Naive thymus-derived CD4-positive, alpha-beta T cell (primary cell): ENCODE measurements at regions not wholly inside any gene's neighbourhood (a gene's known extent, or its start where the extent isn't known, plus 50 kb on each side); places are given as distances from the start of the nearest gene placed in this dataset.

Experiments used
- ATAC-seq: fragments of 150-1000 bp; cut with Tn5 transposase; 2 replicates; pipeline ENCODE4 v1.10.0; 2021; ENCODE audit warnings: mild to moderate bottlenecking, moderate library complexity
- CTCF ChIA-PET: fragments of 350-600 bp; sonication (Branson Sonifier 250); formaldehyde crosslinking; loops from one replicate; lab custom pipeline; 2021; ENCODE audit warnings: antibody characterized with exemption; lab: Charles Lee
- POLR2A ChIA-PET: fragments of 350-600 bp; sonication (Branson Sonifier 250); formaldehyde crosslinking; loops from one replicate; lab custom pipeline; 2021; ENCODE audit warnings: antibody characterized with exemption, inconsistent platforms; lab: Charles Lee
- DNase-seq, 9 donors: peaks; one replicate each; pipeline versions ENCODE4 v3.0.0 to v3.0.0-alpha.2; 2020 to 2022; ENCODE audit warnings: mixed read lengths in 1 of 9
- H3K27ac ChIP-seq: one replicate; pipeline ENCODE4 v1.7.0; 2013; ENCODE audit warnings: mild to moderate bottlenecking, low read depth, low read length, moderate library complexity
- H3K27me3 ChIP-seq, 2 donors: one replicate each; pipeline ENCODE4 v1.7.0; 2013; ENCODE audit warnings: low read length in 2 of 2, mild to moderate bottlenecking in 2 of 2, moderate library complexity in 2 of 2; ENCODE audit not compliant: control insufficient read depth in 2 of 2, insufficient read depth in 2 of 2
- H3K36me3 ChIP-seq, 3 experiments: 1 replicate in 2 of 3; 2 replicates in 1 of 3; pipeline ENCODE4 v1.7.0; 2013; ENCODE audit warnings: low read length in 3 of 3, mild to moderate bottlenecking in 3 of 3, moderate library complexity in 1 of 3; ENCODE audit not compliant: insufficient read depth in 3 of 3, control insufficient read depth in 2 of 3
- H3K4me1 ChIP-seq, 2 donors: one replicate each; pipeline ENCODE4 v1.7.0; 2013; ENCODE audit warnings: low read length in 2 of 2, mild to moderate bottlenecking in 2 of 2, moderate library complexity in 1 of 2; ENCODE audit not compliant: control insufficient read depth in 2 of 2, insufficient read depth in 2 of 2
- H3K4me3 ChIP-seq: 2 replicates; pipeline ENCODE4 v1.7.0; 2013; ENCODE audit warnings: mild to moderate bottlenecking, low read length
- H3K9me3 ChIP-seq, 3 experiments: 1 replicate in 2 of 3; 2 replicates in 1 of 3; pipeline ENCODE4 v1.7.0; 2013; ENCODE audit warnings: low read length in 3 of 3; ENCODE audit not compliant: control insufficient read depth in 2 of 3
- H3K27ac Mint-ChIP-seq, 9 donors: one replicate each; pipeline ENCODE4 v1.8.0; 2020 to 2022; ENCODE audit warnings: mixed read lengths in 9 of 9, mild to moderate bottlenecking in 8 of 9, moderate library complexity in 5 of 9, inconsistent platforms in 2 of 9
- H3K27me3 Mint-ChIP-seq, 5 donors: one replicate each; pipeline ENCODE4 v1.8.0; 2021 to 2022; ENCODE audit warnings: mixed read lengths in 5 of 5, mild to moderate bottlenecking in 1 of 5
- H3K36me3 Mint-ChIP-seq, 5 donors: one replicate each; pipeline ENCODE4 v1.8.0; 2020 to 2022; ENCODE audit warnings: mixed read lengths in 5 of 5, mild to moderate bottlenecking in 3 of 5, inconsistent platforms in 1 of 5
- H3K4me1 Mint-ChIP-seq, 7 donors: one replicate each; pipeline ENCODE4 v1.8.0; 2020 to 2022; ENCODE audit warnings: mixed read lengths in 7 of 7, mild to moderate bottlenecking in 3 of 7, inconsistent platforms in 1 of 7
- H3K4me3 Mint-ChIP-seq, 10 donors: one replicate each; pipeline ENCODE4 v1.8.0; 2020 to 2022; ENCODE audit warnings: mild to moderate bottlenecking in 10 of 10, mixed read lengths in 10 of 10, moderate library complexity in 6 of 10, inconsistent platforms in 2 of 10
- H3K9me3 Mint-ChIP-seq, 11 donors: one replicate each; pipeline ENCODE4 v1.8.0; 2020 to 2022; ENCODE audit warnings: mixed read lengths in 11 of 11, mild to moderate bottlenecking in 4 of 11, inconsistent platforms in 1 of 11, moderate library complexity in 1 of 11
- intact Hi-C, 2 donors: fragments of 100-400 bp; cut with micrococcal nuclease; formaldehyde crosslinking; loops; one replicate each; pipeline ENCODE4 v1.15.1; 2023

DNA sequence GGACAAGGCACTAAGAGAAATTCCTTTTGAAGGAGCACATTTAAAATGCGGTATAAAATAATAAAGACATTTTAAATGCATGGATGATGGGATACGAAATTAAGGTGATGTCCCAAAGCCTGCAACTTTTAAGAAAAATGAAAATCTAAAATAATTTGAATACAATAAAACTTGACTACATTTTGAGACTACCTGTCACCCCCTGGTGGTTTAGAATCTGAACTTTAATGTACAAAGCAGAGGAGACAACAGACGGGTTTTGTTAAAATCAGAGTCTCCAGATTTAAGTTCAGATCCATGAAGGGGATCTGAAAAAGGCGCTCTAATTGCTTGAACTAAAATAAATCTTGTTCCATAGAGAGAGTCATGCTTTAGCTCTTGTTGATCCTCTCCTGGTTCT is 1129.3 kb upstream of the PCDH20 start:
- ChIA-PET CTCF (interaction anchor here (0.9 kb wide), 1 partner anchor 12 kb away, joined by 3 read pairs; no protein-coding TSS in a partner anchor), POLR2A (no interaction called here)
- no peaks in the 10 kb centered on the region for H3K36me3 ChIP-seq
- Mint-ChIP-seq H3K4me1 (no peaks in the 10 kb centered on the region), H3K9me3 (peaks cover 0 to 18% (median 0%) of the 10 kb centered on the region in 11 donors), H3K27ac (no peak overlapping the region), H3K27me3 (no peaks in the 10 kb centered on the region), H3K4me3 (no peak overlapping the region), H3K36me3 (no peaks in the 10 kb centered on the region)
- no peaks in the 10 kb centered on the region for H3K9me3 ChIP-seq
- DNase-seq (no peak), ATAC-seq (no peak)
- intact Hi-C loops = no loop called here
- H3K27ac ChIP-seq = no peak overlapping the region
- H3K4me3 ChIP-seq = no peak overlapping the region
- H3K27me3 ChIP-seq = no peaks in the 10 kb centered on the region
- no peaks in the 10 kb centered on the region for H3K4me1 ChIP-seq

DNA sequence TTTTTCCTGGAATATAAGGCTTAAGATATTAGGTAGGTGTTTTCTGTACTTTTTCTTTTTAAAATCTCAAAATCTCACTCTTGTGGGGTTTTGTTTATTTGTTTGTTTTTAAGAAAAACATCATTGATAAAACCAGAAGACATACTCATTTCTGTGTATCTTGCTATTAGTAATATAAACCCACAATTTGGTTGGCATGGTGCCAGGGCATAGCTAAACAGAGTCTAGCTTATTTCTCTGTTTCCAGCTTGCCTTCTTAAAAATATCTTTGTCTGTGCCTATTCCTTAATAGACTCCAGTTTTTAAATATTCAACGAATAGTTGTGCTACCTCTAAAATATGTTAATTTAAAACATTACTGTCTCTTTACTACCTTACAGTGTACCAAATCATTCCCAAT is 1121.9 kb upstream of the PCDH20 start:
- H3K27me3 Mint-ChIP-seq = no peaks in the 10 kb centered on the region
- H3K27ac ChIP-seq = no peak overlapping the region
- no peaks in the 10 kb centered on the region for H3K36me3 ChIP-seq
- H3K4me1 ChIP-seq = no peaks in the 10 kb centered on the region
- CTCF ChIA-PET = no interaction called here
- H3K4me1 Mint-ChIP-seq = no peaks in the 10 kb centered on the region
- no peak overlapping the region for H3K4me3 ChIP-seq
- no peaks in the 10 kb centered on the region for H3K9me3 ChIP-seq
- POLR2A ChIA-PET = no interaction called here
- no peak overlapping the region for H3K27ac Mint-ChIP-seq
- H3K4me3 Mint-ChIP-seq = no peak overlapping the region
- ATAC-seq = no peak
- peaks cover 0 to 16% (median 5%) of the 10 kb centered on the region in 11 donors for H3K9me3 Mint-ChIP-seq
- intact Hi-C loops = no loop called here
- no peaks in the 10 kb centered on the region for H3K36me3 Mint-ChIP-seq
- H3K27me3 ChIP-seq = no peaks in the 10 kb centered on the region
- no peak for DNase-seq

- Mint-ChIP-seq H3K27me3 (no peaks in the 10 kb centered on the region), H3K4me3 (no peak overlapping the region), H3K4me1 (no peaks in the 10 kb centered on the region), H3K9me3 (peaks cover 0 to 10% (median under 1%) of the 10 kb centered on the region in 11 donors), H3K27ac (no peak overlapping the region), H3K36me3 (no peaks in the 10 kb centered on the region)
- H3K4me1 ChIP-seq = no peaks in the 10 kb centered on the region
- POLR2A ChIA-PET = no interaction called here
- DNase-seq (no peak), ATAC-seq (no peak)
- no peak overlapping the region for H3K27ac ChIP-seq
- H3K27me3 ChIP-seq = no peaks in the 10 kb centered on the region
- H3K36me3 ChIP-seq = no peaks in the 10 kb centered on the region
- CTCF ChIA-PET = no interaction called here
- no peaks in the 10 kb centered on the region for H3K9me3 ChIP-seq
- no peak overlapping the region for H3K4me3 ChIP-seq
- intact Hi-C loops = no loop called here
Observed at GRCh38 chr13:62525652-62526051, 1110.0 kb upstream of the PCDH20 start.

- POLR2A ChIA-PET = no interaction called here
- no peak for DNase-seq
- H3K4me3 Mint-ChIP-seq = no peak overlapping the region
Observed at GRCh38 chr13:62524498-62524897, 1108.8 kb upstream of the PCDH20 start.

DNA sequence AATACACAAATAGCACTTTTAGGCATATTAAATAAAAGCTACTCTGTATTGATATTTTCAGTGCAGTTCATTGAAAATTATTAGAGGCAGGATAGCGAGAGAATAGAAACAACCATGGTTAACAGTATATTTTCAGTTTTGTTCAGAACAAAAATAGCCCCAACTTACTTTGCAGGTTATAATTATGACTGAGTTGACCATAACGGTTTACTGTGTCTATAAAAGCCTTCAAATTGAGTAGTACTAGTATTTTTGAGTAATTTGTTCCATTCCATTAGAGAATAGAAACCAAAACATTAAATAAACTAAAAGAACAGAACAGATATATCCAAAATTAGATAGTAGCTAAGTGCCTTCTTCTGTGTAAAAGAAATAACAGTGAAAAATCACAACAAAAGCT is 1108.4 kb upstream of the PCDH20 start:
- H3K4me3 Mint-ChIP-seq = no peak overlapping the region

More at GRCh38 chr13:62524498-62524897, 1108.8 kb upstream of the PCDH20 start:
- H3K27ac ChIP-seq = no peak overlapping the region
- no peaks in the 10 kb centered on the region for H3K9me3 ChIP-seq
- H3K36me3 ChIP-seq = no peaks in the 10 kb centered on the region
- H3K36me3 Mint-ChIP-seq = no peaks in the 10 kb centered on the region
- ATAC-seq = no peak
- intact Hi-C loops = no loop called here
- H3K9me3 Mint-ChIP-seq = peaks cover 0 to 13% (median 2%) of the 10 kb centered on the region in 11 donors
- H3K4me1 ChIP-seq = no peaks in the 10 kb centered on the region
- no peak overlapping the region for H3K27ac Mint-ChIP-seq
- H3K4me3 ChIP-seq = no peak overlapping the region
- H3K27me3 ChIP-seq = no peaks in the 10 kb centered on the region
- no peaks in the 10 kb centered on the region for H3K4me1 Mint-ChIP-seq
- H3K27me3 Mint-ChIP-seq = no peaks in the 10 kb centered on the region
- CTCF ChIA-PET = no interaction called here

GRCh38 chr13:62512194-62513141 is 1096.8 kb upstream of the PCDH20 start:
- Mint-ChIP-seq H3K27me3 (no peaks in the 10 kb centered on the region), H3K9me3 (peaks cover 0 to 3% (median 0%) of the 10 kb centered on the region in 11 donors), H3K4me3 (peak overlapping the region in 1 of 10 donors; percentile 17), H3K27ac (no peak overlapping the region), H3K4me1 (no peaks in the 10 kb centered on the region), H3K36me3 (no peaks in the 10 kb centered on the region)
- H3K4me1 ChIP-seq = no peaks in the 10 kb centered on the region
- intact Hi-C loops = no loop called here
- ATAC-seq = no peak
- no peaks in the 10 kb centered on the region for H3K27me3 ChIP-seq
- H3K27ac ChIP-seq = no peak overlapping the region
- H3K4me3 ChIP-seq = no peak overlapping the region
- ChIA-PET CTCF (no interaction called here), POLR2A (no interaction called here)
- peak in 3 of 9 donors; percentile 1 to 21 (median 4) for DNase-seq
- H3K9me3 ChIP-seq = no peaks in the 10 kb centered on the region
- H3K36me3 ChIP-seq = no peaks in the 10 kb centered on the region

More for the DNA sequence above, 1108.4 kb upstream of the PCDH20 start:
- Mint-ChIP-seq H3K27ac (no peak overlapping the region), H3K36me3 (no peaks in the 10 kb centered on the region), H3K27me3 (no peaks in the 10 kb centered on the region), H3K9me3 (peaks cover 0 to 13% (median 2%) of the 10 kb centered on the region in 11 donors), H3K4me1 (no peaks in the 10 kb centered on the region)
- H3K27me3 ChIP-seq = no peaks in the 10 kb centered on the region
- DNase-seq = no peak
- H3K9me3 ChIP-seq = no peaks in the 10 kb centered on the region
- no peak overlapping the region for H3K4me3 ChIP-seq
- ChIA-PET POLR2A (no interaction called here), CTCF (no interaction called here)
- no peaks in the 10 kb centered on the region for H3K36me3 ChIP-seq
- intact Hi-C loops = no loop called here
- no peaks in the 10 kb centered on the region for H3K4me1 ChIP-seq
- no peak for ATAC-seq
- no peak overlapping the region for H3K27ac ChIP-seq
